ENCODE measurements at regions not wholly inside any gene's neighbourhood (a gene's known extent, or its start where the extent isn't known, plus 50 kb on each side); places are given as distances from the start of the nearest gene placed in this dataset.

DNA sequence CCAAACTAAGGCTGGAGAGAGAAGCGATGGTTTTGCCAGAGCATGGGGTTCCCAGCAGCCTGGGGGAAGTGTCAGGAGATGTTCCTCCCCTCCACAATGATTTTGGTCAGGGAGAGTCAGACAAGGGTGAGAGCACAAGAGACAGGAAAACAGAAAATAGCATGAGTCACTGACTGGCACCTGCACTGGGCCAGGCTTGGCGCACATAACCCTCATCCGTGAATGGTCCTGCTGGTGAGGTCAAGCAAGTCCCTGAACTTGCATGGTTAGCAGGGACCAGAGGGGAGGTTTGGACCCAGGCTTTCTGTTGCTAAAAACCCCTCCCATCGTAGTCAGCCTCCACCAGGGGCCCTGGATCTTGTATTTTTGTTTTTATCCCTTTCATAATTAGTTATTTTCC lies 174.5 kb upstream of the MYT1L start:
- Histone ChIP-seq H3K27ac (no peak overlapping the region), H3K27me3 (no peaks in the 10 kb centered on the region), H3K4me1 (no peaks in the 10 kb centered on the region), H3K9me3 (peaks cover 0 to 5% (median 0%) of the 10 kb centered on the region in 4 donors), H3K4me3 (no peak overlapping the region), H3K36me3 (no peaks in the 10 kb centered on the region)
- WGBS, 2 donors: 74 to 81% methylated on average over 4 of the region's 4 CpGs
- no peak for DNase-seq
- intact Hi-C loops (cut with DNase I): no loop called here
- TF ChIP-seq POLR2AphosphoS5 (IDR thresholded peaks at IDR 0.05) (no peak), EP300 (IDR thresholded peaks at IDR 0.05) (no peak), POLR2A (IDR thresholded peaks at IDR 0.05) (no peak)
- TF ChIP-seq, protein P1, sequence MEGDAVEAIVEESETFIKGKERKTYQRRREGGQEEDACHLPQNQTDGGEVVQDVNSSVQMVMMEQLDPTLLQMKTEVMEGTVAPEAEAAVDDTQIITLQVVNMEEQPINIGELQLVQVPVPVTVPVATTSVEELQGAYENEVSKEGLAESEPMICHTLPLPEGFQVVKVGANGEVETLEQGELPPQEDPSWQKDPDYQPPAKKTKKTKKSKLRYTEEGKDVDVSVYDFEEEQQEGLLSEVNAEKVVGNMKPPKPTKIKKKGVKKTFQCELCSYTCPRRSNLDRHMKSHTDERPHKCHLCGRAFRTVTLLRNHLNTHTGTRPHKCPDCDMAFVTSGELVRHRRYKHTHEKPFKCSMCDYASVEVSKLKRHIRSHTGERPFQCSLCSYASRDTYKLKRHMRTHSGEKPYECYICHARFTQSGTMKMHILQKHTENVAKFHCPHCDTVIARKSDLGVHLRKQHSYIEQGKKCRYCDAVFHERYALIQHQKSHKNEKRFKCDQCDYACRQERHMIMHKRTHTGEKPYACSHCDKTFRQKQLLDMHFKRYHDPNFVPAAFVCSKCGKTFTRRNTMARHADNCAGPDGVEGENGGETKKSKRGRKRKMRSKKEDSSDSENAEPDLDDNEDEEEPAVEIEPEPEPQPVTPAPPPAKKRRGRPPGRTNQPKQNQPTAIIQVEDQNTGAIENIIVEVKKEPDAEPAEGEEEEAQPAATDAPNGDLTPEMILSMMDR (IDR thresholded peaks at IDR 0.05): no peak

DNA sequence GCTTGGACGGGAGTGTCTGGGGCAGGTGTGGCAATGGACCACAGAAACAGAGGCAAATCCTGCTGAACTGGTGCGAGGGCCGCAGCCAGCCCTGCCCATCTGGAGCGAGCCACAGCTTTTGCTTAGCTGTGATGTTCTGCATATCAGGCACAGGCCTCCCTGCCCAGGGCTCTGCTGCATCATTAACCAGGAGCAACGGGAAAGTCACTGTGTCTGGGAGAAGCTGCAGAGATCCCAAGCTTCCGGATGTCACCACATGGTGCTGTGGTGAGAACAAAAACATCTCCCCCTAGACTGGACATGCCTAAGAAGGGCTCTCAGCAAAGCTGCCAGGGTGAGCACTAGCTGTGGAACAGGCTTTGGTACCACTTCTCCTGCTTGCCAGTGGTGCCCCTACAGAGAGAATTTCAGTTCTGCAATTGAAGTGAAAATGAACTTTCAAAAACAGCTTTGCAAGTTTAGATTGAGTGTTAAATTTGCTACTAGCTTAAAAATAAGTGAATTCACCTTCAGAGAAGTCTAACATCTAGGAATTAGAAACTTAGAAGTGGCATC lies 172.9 kb upstream of the MYT1L start:
- 73 to 80% methylated on average over 6 of the region's 6 CpGs for WGBS, 2 donors
- intact Hi-C loops (cut with DNase I): no loop called here
- no peak overlapping the region for H3K4me3 ChIP-seq
- no peaks in the 10 kb centered on the region for H3K27me3 ChIP-seq
- H3K4me1 ChIP-seq: no peaks in the 10 kb centered on the region
- DNase-seq: no peak
- H3K36me3 ChIP-seq: no peaks in the 10 kb centered on the region
- peaks cover 0 to 5% (median 0%) of the 10 kb centered on the region in 4 donors for H3K9me3 ChIP-seq
- no peak overlapping the region for H3K27ac ChIP-seq
- TF ChIP-seq EP300 (IDR thresholded peaks at IDR 0.05): no peak
- no peak for TF ChIP-seq POLR2A (IDR thresholded peaks at IDR 0.05)
- TF ChIP-seq, protein P1 (IDR thresholded peaks at IDR 0.05): no peak
- no peak for TF ChIP-seq POLR2AphosphoS5 (IDR thresholded peaks at IDR 0.05)

DNA sequence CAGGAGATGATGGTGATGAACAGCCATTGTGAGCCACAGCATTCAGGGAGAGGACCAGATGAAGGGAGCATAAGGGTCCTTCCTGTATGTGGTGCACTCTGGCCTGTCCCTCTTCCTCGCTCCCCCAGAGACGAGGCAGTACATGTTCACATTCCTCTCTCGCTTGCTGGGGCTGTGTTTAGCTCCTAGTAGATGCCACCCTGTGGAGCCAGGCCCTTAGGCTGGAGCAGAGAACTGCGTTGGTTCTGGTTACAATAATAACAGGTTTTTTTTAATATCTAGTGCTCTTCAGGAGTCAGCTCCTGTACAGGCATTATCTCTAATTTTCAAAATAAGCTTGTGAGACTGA lies 171.1 kb upstream of the MYT1L start:
- H3K36me3 ChIP-seq: no peaks in the 10 kb centered on the region
- H3K4me3 ChIP-seq: no peak overlapping the region
- H3K27me3 ChIP-seq: no peaks in the 10 kb centered on the region
- intact Hi-C loops (cut with DNase I): no loop called here
- no peak overlapping the region for H3K27ac ChIP-seq
- H3K9me3 ChIP-seq: peaks cover 0 to 5% (median 0%) of the 10 kb centered on the region in 4 donors
- DNase-seq: no peak
- 79 to 83% methylated on average over 4 of the region's 4 CpGs for WGBS, 2 donors
- H3K4me1 ChIP-seq: no peaks in the 10 kb centered on the region
- TF ChIP-seq EP300 (IDR thresholded peaks at IDR 0.05): no peak
- TF ChIP-seq, protein P1 (IDR thresholded peaks at IDR 0.05): no peak

DNA sequence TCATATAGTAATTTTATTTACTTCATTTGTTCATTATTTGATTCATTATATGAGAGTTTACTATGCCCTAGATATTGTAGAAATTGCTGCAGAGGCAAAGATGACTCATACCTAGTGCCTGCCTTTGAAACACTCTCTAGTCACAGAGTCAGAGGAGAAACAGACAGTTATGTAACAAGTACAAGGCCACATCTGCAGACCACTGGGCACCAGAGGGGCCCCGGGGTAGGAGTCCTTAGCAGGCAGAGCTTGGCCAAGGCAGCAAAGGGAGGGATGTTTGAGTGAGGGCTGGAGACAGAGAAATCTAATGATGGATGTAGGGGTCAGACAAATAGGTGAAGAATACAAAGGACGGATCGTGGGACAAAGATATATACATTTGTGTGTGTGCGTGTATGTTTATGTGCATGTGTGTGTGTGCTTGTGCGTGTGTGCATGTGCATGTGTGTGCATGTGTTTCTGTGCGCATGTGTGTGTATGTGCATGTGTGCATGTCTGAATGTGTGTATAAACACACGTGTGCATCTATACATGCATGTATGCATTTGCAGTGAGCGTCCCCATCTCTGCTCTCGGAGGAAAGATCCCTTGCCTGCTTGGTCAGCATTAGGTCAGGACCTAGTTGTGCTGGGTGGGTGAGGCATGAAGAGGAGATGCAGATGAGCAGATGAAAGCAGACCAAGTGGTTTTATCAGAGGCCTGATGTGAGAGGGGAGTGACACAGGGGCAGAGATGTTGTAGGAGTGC lies 170.6 kb upstream of the MYT1L start:
- H3K4me3 ChIP-seq: no peak overlapping the region
- no peak for DNase-seq
- intact Hi-C loops (cut with DNase I): no loop called here
- WGBS, 2 donors: 88 to 91% methylated on average over 9 of the region's 9 CpGs
- H3K36me3 ChIP-seq: no peaks in the 10 kb centered on the region
- TF ChIP-seq POLR2A (IDR thresholded peaks at IDR 0.05) (no peak), EP300 (IDR thresholded peaks at IDR 0.05) (no peak), POLR2AphosphoS5 (IDR thresholded peaks at IDR 0.05) (no peak)
- TF ChIP-seq, protein P1 (IDR thresholded peaks at IDR 0.05): no peak
- peaks cover 0 to 5% (median 0%) of the 10 kb centered on the region in 4 donors for H3K9me3 ChIP-seq
- no peaks in the 10 kb centered on the region for H3K27me3 ChIP-seq
- no peaks in the 10 kb centered on the region for H3K4me1 ChIP-seq
- no peak overlapping the region for H3K27ac ChIP-seq

DNA sequence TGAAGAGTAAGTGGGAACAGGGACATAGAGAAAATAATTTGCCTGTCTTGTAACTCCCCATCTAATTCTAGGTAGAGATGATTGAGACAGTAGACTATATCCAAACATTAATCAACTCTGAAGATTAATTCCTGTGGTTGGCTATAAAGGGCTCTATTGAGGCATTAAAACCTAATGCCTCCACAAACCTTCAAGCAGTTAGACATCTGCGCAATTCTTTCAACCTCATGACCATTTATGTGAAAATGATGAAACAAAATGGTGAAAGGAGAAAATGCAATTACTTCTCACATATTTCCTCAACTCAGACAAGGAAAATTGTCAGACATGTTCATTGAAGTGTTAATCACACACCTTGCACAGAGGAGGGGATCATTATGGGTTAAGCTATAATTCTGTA lies 164.5 kb upstream of the MYT1L start:
- Histone ChIP-seq H3K36me3 (no peaks in the 10 kb centered on the region), H3K27me3 (no peaks in the 10 kb centered on the region), H3K4me3 (no peak overlapping the region), H3K4me1 (no peaks in the 10 kb centered on the region), H3K27ac (no peak overlapping the region), H3K9me3 (no peaks in the 10 kb centered on the region)
- intact Hi-C loops (cut with DNase I): no loop called here
- WGBS, 2 donors: 92 to 94% methylated on average over 1 of the region's 1 CpG
- no peak for DNase-seq
- no peak for TF ChIP-seq EP300 (IDR thresholded peaks at IDR 0.05)
- TF ChIP-seq, protein P1 (IDR thresholded peaks at IDR 0.05): no peak
- no peak for TF ChIP-seq POLR2A (IDR thresholded peaks at IDR 0.05)
- no peak for TF ChIP-seq POLR2AphosphoS5 (IDR thresholded peaks at IDR 0.05)

Measured in sigmoid colon (tissue), 6 donors.